Mucosa of rectum (tissue), 2 donors: ENCODE measurements at regions not wholly inside any gene's neighbourhood (a gene's known extent, or its start where the extent isn't known, plus 50 kb on each side); places are given as distances from the start of the nearest gene placed in this dataset.
A peak's percentile ranks its signal among the peaks of the same experiment; 100 is the strongest.
"Not testable (repeated sequence)": the region's sequence is repeated elsewhere in the genome, so short reads cannot be mapped to it uniquely, and the experiment has no call there.

ENCODE experiments used
- H3K27ac ChIP-seq, 2 donors: one replicate each; pipeline ENCODE4 v1.7.0; 2013; ENCODE audit warnings: inconsistent platforms in 2 of 2, low read depth in 2 of 2, low read length in 2 of 2
- H3K27me3 ChIP-seq, 2 donors: one replicate each; pipeline ENCODE4 v1.7.0; 2013; ENCODE audit warnings: low read length in 2 of 2; ENCODE audit not compliant: control insufficient read depth in 2 of 2, insufficient read depth in 2 of 2
- H3K36me3 ChIP-seq, 2 donors: one replicate each; pipeline ENCODE4 v1.7.0; 2013; ENCODE audit warnings: low read length in 2 of 2; ENCODE audit not compliant: control insufficient read depth in 2 of 2, insufficient read depth in 2 of 2
- H3K4me1 ChIP-seq, 2 donors: one replicate each; pipeline ENCODE4 v1.7.0; 2013; ENCODE audit warnings: low read length in 2 of 2, mild to moderate bottlenecking in 1 of 2; ENCODE audit not compliant: control insufficient read depth in 2 of 2, insufficient read depth in 2 of 2
- H3K4me3 ChIP-seq, 2 donors: one replicate each; pipeline ENCODE4 v1.7.0; 2013; ENCODE audit warnings: low read length in 2 of 2
- H3K9ac ChIP-seq, 2 donors: one replicate each; pipeline ENCODE4 v1.7.0; 2013; ENCODE audit warnings: low read length in 2 of 2, low read depth in 1 of 2, mild to moderate bottlenecking in 1 of 2
- H3K9me3 ChIP-seq, 2 donors: one replicate each; pipeline ENCODE4 v1.7.0; 2013; ENCODE audit warnings: low read length in 2 of 2; ENCODE audit not compliant: control insufficient read depth in 2 of 2
- donor health status: healthy.
- donor health status: Normal muscosa, but diverticular disease.

DNA sequence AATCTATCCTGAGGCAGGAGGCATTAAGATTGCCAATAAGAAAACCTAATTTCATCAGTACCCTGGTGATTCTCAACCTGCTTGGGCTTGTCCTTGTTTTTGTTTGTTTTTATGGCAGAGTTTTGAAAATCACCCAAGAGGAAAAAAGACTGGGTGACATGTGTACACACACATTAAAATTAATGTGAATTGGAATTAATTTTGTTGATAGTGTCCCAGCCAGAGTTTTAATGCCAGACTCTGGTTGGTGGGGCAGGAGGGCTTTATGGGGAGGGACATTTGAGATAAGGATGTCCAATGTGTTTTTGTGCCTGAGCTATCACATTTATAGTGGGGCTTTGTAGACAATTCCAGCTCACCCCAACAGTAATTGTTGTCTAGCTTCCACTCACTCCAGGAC is 184.6 kb downstream of the ID4 start:
- Histone ChIP-seq H3K4me3 (no peak overlapping the region), H3K4me1 (no peaks in the 10 kb centered on the region), H3K9ac (no peak overlapping the region), H3K27ac (no peak overlapping the region), H3K27me3 (no peaks in the 10 kb centered on the region), H3K9me3 (no peaks in the 10 kb centered on the region), H3K36me3 (no peaks in the 10 kb centered on the region)

DNA sequence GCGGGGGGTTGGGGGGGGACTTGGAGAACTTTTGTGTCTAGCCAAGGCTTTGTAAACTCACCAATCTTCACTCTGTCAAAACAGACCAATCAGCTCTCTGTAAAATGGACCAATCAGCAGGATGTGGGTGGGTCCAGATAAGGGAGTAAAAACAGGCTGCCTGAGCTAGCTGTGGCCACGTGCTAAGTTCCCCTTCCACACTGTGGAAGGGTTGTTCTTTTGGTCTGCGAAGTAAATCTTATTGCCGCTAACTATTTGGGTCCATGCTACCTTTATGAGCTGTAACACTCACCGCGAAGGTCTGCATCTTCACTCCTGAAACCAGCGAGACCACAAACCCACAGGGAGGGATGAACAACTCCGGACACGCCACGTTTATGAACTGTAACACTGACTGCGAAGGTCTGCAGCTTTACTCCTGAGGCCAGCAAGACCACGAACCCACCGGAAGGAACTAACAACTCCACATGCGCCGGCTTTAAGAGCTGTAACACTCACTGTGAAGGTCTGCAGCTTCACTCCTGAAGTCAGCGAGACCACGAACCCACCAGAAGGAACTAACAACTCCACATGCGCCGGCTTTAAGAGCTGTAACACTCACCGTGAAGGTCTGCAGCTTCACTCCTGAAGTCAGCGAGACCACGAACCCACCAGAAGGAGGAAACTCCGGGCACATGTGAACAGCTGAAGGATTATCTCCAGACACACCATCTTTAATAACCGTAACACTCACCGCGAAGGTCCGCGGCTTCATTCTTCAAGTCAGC is 186.6 kb downstream of the ID4 start:
- H3K36me3 ChIP-seq, H3K9me3 ChIP-seq, H3K9ac ChIP-seq, H3K27ac ChIP-seq, H3K27me3 ChIP-seq, H3K4me1 ChIP-seq: not testable (repeated sequence)
- H3K4me3 ChIP-seq = peak overlapping the region in 1 of 2 donors; percentile 1

DNA sequence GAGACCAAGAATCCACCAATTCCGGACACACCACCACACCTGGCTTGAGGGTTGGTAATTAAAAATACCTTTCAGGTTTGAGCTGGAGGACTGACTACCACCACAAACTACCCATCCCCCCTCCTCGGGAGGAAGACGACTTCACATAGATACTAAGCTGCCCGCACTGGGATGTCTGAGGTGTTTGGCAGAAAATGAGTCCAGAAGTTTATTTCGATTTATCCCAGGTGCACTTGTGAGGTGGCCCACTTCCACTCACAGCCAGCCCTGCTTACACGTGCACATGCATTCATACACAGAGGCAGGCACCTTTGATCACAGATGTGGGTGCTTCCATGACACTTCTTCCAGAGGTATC is 187.1 kb downstream of the ID4 start:
- no peak overlapping the region for H3K27ac ChIP-seq
- H3K36me3 ChIP-seq = no peaks in the 10 kb centered on the region
- H3K4me1 ChIP-seq = no peaks in the 10 kb centered on the region
- no peaks in the 10 kb centered on the region for H3K9me3 ChIP-seq
- no peak overlapping the region for H3K9ac ChIP-seq
- no peaks in the 10 kb centered on the region for H3K27me3 ChIP-seq
- peak overlapping the region in 1 of 2 donors; percentile 1 for H3K4me3 ChIP-seq

DNA sequence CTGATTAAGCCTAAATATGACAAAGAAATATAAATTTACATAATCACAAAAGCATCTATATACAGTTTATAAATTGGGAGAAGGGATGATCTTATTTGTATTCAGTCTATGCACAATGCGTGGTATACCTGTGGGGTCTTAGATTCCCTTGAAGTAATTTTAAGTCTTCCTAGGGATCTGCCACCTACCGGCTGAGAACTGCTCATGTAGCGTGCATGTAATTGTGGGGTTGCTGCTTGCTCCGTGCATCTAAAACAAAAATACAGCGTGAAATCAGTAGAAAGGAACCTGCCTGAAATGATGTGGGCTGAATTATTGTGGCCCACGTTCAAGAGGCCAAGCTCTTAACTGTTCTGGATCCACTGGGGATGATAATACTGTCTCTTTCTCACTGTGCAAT is 187.3 kb downstream of the MBOAT1 start:
- H3K4me3 ChIP-seq = no peak overlapping the region
- no peak overlapping the region for H3K9ac ChIP-seq
- no peak overlapping the region for H3K27ac ChIP-seq
- H3K27me3 ChIP-seq = no peaks in the 10 kb centered on the region
- H3K9me3 ChIP-seq = no peaks in the 10 kb centered on the region
- no peaks in the 10 kb centered on the region for H3K36me3 ChIP-seq
- H3K4me1 ChIP-seq = no peaks in the 10 kb centered on the region

DNA sequence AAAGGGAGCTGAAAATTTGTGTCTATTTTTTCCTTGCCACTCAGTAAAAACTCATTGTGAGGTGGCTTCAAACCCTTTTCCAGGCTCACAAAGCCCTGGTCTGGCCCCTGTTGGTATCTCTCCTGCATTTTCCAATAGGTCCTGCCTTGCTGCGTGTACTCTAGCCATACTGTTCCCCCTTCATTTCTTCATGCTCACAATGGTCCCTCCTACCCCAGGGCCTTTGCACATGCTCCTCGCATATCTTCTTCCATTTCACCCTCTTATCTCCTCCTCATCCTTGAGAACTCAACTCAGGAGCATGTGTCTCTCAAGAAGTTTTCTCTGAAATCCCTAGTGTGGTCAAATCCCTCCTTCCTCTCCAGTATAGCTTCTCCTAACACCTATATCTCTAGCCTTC is 186.6 kb downstream of the MBOAT1 start:
- Histone ChIP-seq H3K36me3 (no peaks in the 10 kb centered on the region), H3K9ac (no peak overlapping the region), H3K4me3 (no peak overlapping the region), H3K27me3 (no peaks in the 10 kb centered on the region), H3K4me1 (no peaks in the 10 kb centered on the region), H3K27ac (no peak overlapping the region), H3K9me3 (no peaks in the 10 kb centered on the region)

DNA sequence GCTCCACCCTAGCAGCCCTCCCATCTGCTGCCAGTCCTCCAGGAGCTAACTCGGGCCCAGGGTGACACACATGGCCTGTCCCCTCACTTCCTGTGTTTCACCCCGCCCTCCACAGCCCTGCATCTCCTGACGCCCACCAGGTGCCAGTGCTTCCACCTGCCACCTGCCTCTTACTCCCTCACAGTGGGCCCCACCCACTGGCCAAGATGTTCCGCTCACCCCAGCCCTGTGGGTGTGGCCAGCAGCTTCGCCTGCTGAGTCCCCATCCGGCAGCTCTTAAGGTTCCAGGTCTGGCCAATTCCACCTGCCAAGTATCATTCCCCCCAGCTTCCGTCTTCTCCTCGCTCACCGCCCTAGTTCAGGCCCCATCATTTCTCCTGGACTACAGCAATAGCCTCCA is 184.1 kb downstream of the MBOAT1 start:
- Histone ChIP-seq H3K27me3 (no peaks in the 10 kb centered on the region), H3K4me1 (no peaks in the 10 kb centered on the region), H3K27ac (no peak overlapping the region), H3K4me3 (no peak overlapping the region), H3K36me3 (no peaks in the 10 kb centered on the region), H3K9me3 (no peaks in the 10 kb centered on the region), H3K9ac (no peak overlapping the region)

DNA sequence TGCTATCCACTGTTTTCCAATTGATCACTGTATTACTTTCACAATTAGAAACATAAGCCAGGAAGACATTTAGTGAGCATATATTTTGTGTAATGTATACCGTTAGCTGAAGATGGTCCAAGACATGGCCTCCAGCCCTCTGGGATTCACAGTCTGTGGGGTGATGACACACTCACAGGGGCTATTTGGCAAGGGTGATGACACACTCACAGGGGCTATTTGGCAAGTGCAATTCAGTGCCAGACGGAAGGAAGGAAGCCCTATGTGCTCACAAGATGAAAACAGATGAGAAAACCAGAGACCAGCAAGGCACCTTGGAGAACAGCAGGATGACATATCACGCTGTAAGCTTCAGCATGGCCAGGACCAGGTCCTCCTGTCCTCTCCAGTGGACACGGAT is 183.7 kb downstream of the MBOAT1 start:
- H3K4me3 ChIP-seq = no peak overlapping the region
- H3K4me1 ChIP-seq = no peaks in the 10 kb centered on the region
- H3K27me3 ChIP-seq = no peaks in the 10 kb centered on the region
- H3K27ac ChIP-seq = no peak overlapping the region
- H3K9ac ChIP-seq = no peak overlapping the region
- H3K9me3 ChIP-seq = no peaks in the 10 kb centered on the region
- H3K36me3 ChIP-seq = no peaks in the 10 kb centered on the region

DNA sequence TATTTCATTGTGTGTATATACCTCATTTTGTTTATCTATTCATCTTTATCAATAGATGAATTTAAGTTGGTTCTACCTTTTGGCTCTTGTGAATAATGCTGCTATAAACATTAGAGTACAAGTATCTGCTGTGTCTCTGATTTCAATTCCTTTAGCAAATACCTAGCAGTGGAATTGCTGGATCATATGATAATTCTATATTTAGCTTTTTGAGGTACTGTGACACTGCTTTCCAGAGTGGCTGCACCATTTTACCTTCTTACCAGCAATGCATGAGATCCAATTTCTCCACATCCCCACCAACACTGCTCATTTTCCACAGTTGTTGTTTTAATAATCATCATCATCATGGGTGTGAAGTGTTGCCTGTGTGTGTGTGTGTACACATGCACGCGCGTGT is 182.3 kb downstream of the MBOAT1 start:
- H3K4me1 ChIP-seq = no peaks in the 10 kb centered on the region
- no peak overlapping the region for H3K27ac ChIP-seq
- no peak overlapping the region for H3K9ac ChIP-seq
- no peak overlapping the region for H3K4me3 ChIP-seq
- no peaks in the 10 kb centered on the region for H3K27me3 ChIP-seq
- no peaks in the 10 kb centered on the region for H3K36me3 ChIP-seq
- H3K9me3 ChIP-seq = no peaks in the 10 kb centered on the region

DNA sequence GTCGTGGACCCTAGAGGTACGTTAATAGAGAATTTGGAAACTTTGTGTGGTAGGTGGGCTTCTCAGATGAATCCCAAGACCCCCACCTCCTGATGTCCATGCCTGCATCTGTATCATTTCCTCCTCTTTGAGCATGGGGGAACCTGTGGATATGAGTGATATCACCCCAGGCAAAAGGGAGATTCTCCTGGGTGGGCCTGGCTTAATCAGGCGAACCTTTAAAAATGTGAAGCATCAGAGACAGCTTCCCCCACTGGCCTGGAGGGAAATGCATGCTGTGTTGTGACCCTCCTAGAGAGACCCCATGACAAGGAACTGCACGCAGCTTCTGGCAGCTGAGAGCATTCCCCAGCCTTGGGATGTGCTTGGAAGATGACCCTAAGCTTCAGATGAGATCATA is 180.9 kb downstream of the MBOAT1 start:
- H3K4me1 ChIP-seq = no peaks in the 10 kb centered on the region

DNA sequence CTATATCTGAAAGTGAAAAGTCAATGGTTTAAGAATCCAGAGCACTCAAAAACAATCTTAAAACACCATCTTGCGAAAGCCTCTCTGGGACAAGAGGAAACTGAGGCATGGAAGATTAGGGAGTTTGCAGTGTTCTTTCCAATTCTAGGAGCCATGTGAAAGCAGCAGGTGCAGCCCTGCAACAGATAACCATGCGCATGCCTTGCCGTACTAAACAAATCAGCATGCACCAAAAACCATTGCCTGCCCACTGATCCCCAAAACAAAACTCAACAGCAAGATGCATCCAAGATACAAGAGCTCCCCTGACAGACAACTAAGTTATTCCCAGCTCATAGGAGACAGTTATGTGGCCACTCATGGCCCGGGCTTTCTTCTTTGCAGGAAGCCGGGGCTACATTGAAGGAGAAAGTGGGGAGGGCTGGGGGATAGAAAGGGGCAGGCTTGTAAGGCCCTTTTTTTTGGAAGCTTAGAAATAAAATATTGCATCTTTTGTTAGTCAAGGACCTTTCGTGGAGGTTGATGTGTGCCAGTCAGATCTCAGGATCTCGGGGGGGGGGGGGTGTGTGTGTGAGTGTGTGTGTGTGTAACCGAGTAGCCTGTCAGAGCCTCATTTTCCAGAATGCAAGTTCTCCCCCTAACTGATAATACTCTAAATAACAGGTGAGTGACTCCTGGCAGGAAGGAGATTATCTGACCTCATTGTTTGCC is 178.4 kb downstream of the MBOAT1 start:
- Histone ChIP-seq H3K4me3 (no peak overlapping the region), H3K4me1 (no peaks in the 10 kb centered on the region), H3K27ac (no peak overlapping the region), H3K27me3 (no peaks in the 10 kb centered on the region), H3K9ac (no peak overlapping the region), H3K9me3 (no peaks in the 10 kb centered on the region), H3K36me3 (no peaks in the 10 kb centered on the region)

More for the DNA sequence above, 180.9 kb downstream of the MBOAT1 start:
- Histone ChIP-seq H3K27ac (no peak overlapping the region), H3K27me3 (no peaks in the 10 kb centered on the region), H3K9ac (no peak overlapping the region), H3K36me3 (no peaks in the 10 kb centered on the region), H3K9me3 (no peaks in the 10 kb centered on the region), H3K4me3 (no peak overlapping the region)
